DOHH2 (cell line): ENCODE measurements at regions not wholly inside any gene's neighbourhood (a gene's known extent, or its start where the extent isn't known, plus 50 kb on each side); places are given as distances from the start of the nearest gene placed in this dataset.

ENCODE experiments used
- CTCF ChIP-seq: fragments of 200-600 bp; sonication (generic); IDR thresholded peaks from one replicate; pipeline ENCODE4 v1.5.1; 2014; ENCODE audit warnings: antibody characterized with exemption, mild to moderate bottlenecking, low read depth, low read length; ENCODE audit not compliant: poor library complexity, severe bottlenecking
- EZH2phosphoT487 ChIP-seq: fragments of 200-600 bp; sonication (generic); IDR thresholded peaks from 2 replicates; pipeline ENCODE4 v1.6.1; 2017; ENCODE audit warnings: borderline replicate concordance, mild to moderate bottlenecking, antibody characterized with exemption, low read length, moderate library complexity, mixed read lengths

- TF ChIP-seq CTCF (no peak), EZH2phosphoT487 (no peak)
These were observed 197.2 kb downstream of the NXNL2 start for GRCh38 chr9:88732128-88732527.
